Islet precursor cell (in vitro differentiated cells): ENCODE measurements at regions not wholly inside any gene's neighbourhood (a gene's known extent, or its start where the extent isn't known, plus 50 kb on each side); places are given as distances from the start of the nearest gene placed in this dataset.
"Not testable (repeated sequence)": the region's sequence is repeated elsewhere in the genome, so short reads cannot be mapped to it uniquely, and the experiment has no call there.

Experiments used
- DNase-seq: peaks from one replicate; pipeline ENCODE4 v3.0.0-alpha.2; 2018

- peak; percentile 66 for DNase-seq
Observed at GRCh38 chr5:67617051-67617450, 420.5 kb upstream of the CD180 start.

DNA sequence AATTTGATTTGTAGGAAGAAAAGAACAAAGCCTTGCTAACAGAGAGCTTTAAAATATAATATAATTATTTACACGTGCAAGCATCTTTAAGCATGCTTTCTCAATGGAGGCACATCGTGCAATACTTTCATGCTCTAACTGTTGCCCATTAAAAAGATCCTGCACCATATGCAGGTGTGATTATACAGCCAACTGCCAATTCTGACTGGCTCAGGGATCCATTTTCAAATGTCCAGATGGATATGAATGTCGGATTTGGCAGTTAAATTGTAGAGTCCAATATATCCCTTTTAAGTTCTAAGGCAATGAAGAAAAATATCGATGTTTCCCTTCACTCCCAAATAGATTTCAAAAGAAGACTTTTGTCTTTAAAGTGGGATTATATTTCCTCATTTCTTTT lies 416.4 kb upstream of the CD180 start:
- DNase-seq: no peak

- DNase-seq: no peak
Observed at GRCh38 chr5:67610186-67610912, 413.8 kb upstream of the CD180 start.

- DNase-seq: no peak
Observed at GRCh38 chr5:67607958-67608357, 411.4 kb upstream of the CD180 start.

DNA sequence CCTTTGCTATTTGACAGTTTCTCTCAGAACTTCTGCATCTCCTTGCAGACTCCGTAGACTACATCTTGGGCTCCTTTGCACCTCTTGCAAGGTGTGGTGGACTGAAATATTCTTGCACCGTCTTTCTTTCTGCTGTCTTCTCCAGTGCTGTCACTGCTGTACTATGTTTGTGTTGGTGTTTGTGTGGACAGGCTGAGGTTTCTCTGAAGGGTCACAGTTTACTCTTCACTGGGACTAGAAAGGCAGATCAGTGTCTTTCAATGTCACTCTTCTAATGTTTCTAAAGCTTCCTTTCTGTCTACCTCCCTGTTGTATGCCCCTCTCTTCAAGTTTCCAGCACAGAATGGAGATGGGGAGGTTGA lies 410.0 kb upstream of the CD180 start:
- DNase-seq: no peak

- DNase-seq: no peak
Observed at GRCh38 chr5:67605730-67606585, 409.4 kb upstream of the CD180 start.

- DNase-seq: no peak
Observed at GRCh38 chr5:67591491-67591890, 394.9 kb upstream of the CD180 start.

DNA sequence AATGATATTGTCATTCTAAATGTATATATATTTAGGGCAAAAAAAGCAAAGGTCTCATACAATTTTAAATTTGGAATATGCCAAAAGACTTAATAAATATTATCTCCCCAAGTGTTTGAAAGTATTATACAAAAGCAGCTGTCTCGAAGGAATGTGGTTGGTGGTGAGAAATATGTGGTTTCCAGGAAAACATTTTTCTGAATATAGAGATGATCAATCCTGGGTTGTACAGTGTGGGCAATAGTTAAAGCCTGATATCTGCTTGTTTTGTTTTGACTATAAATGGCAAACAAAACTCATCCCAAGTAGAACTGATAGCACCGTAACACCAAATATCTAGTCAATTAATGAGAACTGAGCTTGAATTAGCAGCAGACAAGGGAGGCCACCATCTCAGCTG lies 391.8 kb upstream of the CD180 start:
- no peak for DNase-seq

DNA sequence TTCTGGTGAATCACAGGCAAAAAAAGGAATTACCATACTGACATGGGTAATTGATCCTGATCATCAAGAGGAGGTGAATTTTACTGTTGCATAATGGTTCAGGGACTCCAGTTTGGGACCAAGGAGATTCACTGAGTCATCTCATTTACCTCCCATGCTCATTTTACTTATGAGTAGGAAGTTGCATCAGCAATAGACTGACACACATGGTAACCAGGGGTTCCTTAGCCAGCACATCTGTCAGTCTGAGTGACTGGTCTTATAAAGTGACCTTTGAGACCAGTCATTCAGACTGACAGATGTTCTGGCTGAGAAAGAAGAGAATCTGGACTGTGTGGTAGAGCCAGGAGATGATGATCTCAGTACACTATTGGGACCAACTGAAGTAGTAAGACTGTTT lies 384.6 kb upstream of the CD180 start:
- no peak for DNase-seq

- DNase-seq: no peak
Observed at GRCh38 chr5:67578011-67578410, 381.4 kb upstream of the CD180 start.

DNA sequence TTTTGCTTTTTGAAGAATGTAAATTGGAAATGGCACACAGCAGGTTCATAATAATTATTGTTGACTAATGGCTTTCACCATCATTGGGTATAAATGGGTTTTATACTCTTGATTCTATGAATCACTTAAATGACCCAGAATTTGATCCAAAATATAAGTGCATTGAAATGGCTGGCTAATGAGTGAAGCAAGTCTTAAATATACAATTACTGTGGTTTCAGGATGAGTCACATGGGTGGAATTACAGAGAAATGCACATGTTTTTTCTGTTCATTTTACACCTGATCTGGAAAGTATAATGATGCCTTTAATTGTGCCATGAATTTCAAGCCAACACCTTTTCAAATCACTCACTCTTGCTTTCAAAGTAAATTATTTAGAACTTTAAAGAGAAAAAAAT lies 380.8 kb upstream of the CD180 start:
- no peak for DNase-seq

- no peak for DNase-seq
Observed at GRCh38 chr5:67576112-67576511, 379.5 kb upstream of the CD180 start.

GRCh38 chr5:67575087-67575486 lies 378.5 kb upstream of the CD180 start:
- DNase-seq: no peak

GRCh38 chr5:67561151-67561932 lies 364.7 kb upstream of the CD180 start:
- DNase-seq: no peak

GRCh38 chr5:67552773-67553172 lies 356.2 kb upstream of the CD180 start:
- DNase-seq: peak; percentile 88

DNA sequence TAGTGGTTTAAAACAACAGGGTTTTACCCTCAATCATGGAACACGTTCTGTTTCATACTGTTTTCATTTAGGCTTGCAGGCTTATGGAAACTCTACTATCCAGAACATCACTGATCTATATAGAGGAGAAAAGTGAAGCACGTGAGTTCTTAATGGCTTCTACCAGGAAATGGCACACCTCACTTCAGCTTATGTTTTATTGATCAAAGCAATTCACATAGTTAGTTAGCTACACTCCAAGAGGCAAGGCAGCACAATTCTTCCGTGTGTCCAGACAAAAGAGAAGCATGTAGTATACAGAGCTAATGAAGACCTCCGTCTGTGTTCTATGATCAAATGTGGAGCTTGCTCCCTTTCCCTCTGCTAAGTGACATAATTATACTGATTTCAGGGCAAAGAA lies 353.3 kb upstream of the CD180 start:
- no peak for DNase-seq

DNA sequence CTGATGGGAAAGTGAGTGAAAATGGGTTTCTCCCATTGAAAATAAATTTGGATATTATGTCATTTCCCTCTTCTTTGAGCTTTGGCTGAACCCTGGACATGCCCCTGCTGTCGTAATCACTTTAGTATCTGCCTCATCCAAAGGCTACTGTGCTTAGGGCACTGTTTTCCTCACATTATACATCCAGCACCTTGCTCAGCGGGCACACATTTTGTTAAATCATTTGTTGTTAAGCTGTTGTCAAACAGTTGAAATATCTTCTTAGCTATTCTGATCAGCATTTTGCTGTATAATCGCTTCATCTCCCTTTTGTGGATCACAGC lies 352.7 kb upstream of the CD180 start:
- no peak for DNase-seq

GRCh38 chr5:67548520-67549295 lies 352.1 kb upstream of the CD180 start:
- no peak for DNase-seq

DNA sequence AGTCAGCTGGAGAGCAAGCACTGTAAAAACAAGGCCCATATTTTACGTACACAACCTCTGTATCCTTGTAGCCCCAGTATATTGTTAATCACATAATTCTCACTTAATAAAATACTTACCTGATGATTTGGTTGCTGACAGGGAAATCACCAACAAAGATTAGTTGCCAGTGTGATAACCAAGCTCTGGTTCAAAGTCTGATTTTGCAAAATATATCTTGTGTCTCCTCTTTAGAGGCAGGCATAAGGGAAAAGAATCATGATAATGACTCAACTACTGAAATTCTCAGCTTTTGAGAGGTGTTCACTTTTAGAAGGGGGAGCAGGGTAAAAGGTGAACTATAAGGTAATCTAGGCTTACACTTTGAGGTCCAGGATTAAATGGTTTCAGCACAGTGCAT lies 351.1 kb upstream of the CD180 start:
- no peak for DNase-seq

- DNase-seq: not testable (repeated sequence)
Observed at GRCh38 chr5:67544942-67545341, 348.3 kb upstream of the CD180 start.

- DNase-seq: no peak
Observed at GRCh38 chr5:67543720-67544270, 347.2 kb upstream of the CD180 start.

DNA sequence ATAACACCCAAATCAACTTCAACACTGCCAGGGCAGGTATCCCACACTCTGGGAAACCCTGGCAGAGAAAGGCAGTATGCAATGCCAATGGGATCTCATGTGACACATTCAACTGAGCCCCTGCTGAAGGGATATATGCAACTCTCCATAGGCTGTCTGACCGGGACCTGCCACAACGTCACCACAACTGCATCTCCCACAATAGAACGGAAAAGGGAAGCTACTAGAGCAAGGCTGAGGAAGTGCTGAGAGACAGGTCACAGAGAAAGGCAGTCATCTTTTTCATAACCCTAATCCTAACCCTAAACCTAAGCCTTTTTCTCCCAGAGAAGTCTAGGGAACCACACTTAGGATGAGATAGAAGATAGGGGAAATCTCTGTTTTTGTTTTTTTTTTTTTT lies 345.9 kb upstream of the CD180 start:
- no peak for DNase-seq

DNA sequence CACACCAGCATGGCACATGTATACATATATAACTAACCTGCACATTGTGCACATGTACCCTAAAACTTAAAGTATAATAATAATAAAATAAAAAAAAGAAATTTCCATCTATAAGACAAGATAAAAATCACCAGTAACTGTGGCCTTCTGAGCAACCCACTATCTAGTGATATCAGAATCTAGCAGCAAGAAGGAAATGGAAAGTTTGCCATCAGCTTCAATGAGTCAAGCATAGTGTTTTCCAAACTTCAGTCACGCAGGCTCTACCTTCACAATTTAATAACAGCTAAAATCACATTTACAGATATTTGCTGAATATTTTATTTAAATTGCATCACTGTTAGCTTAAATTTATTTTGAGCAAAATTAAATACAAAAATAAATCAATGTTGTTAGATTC lies 345.3 kb upstream of the CD180 start:
- DNase-seq: no peak
